CD4-positive, alpha-beta T cell (primary cell): ENCODE measurements at regions not wholly inside any gene's neighbourhood (a gene's known extent, or its start where the extent isn't known, plus 50 kb on each side); places are given as distances from the start of the nearest gene placed in this dataset.

Source experiments
- ATAC-seq: fragments of 200-7000 bp; cut with Tn5 transposase; one replicate; pipeline ENCODE4 v1.10.0; 2022; ENCODE audit warnings: mild to moderate bottlenecking; ENCODE audit not compliant: poor library complexity
- CTCF ChIA-PET: fragments of 350-600 bp; sonication (Branson Sonifier 250); formaldehyde crosslinking; loops from one replicate; lab custom pipeline; 2021; ENCODE audit warnings: antibody characterized with exemption, inconsistent platforms; lab: Charles Lee
- POLR2A ChIA-PET: fragments of 350-600 bp; sonication (Branson Sonifier 250); formaldehyde crosslinking; loops from one replicate; lab custom pipeline; 2021; ENCODE audit warnings: antibody characterized with exemption, inconsistent platforms; lab: Charles Lee
- DNase-seq, 14 experiments: peaks; one replicate each; pipeline ENCODE4 v3.0.0-alpha.2; 2013 to 2020; ENCODE audit warnings: mixed read lengths in 2 of 14
- H3K27ac ChIP-seq, 2 donors: one replicate each; pipeline versions ENCODE4 v1.5.1 to v1.7.0; 2013; ENCODE audit warnings: low read length in 2 of 2, low read depth in 1 of 2, mild to moderate bottlenecking in 1 of 2
- H3K27me3 ChIP-seq, 2 experiments: 1 replicate in 1 of 2; 2 replicates in 1 of 2; pipeline versions ENCODE4 v1.6.1 to v1.7.0; 2013; ENCODE audit warnings: low read length in 2 of 2, control low read depth in 1 of 2, mild to moderate bottlenecking in 1 of 2, moderate library complexity in 1 of 2; ENCODE audit not compliant: insufficient read depth in 2 of 2, control insufficient read depth in 1 of 2
- H3K36me3 ChIP-seq: one replicate; pipeline ENCODE4 v1.6.1; 2013; ENCODE audit warnings: low read length, control low read depth; ENCODE audit not compliant: insufficient read depth
- H3K4me1 ChIP-seq: one replicate; pipeline ENCODE4 v1.6.1; 2013; ENCODE audit warnings: low read length, control low read depth; ENCODE audit not compliant: insufficient read depth
- H3K4me3 ChIP-seq: one replicate; pipeline ENCODE4 v1.5.1; 2013; ENCODE audit warnings: mild to moderate bottlenecking, low read length, moderate library complexity
- H3K9me3 ChIP-seq, 2 experiments: 1 replicate in 1 of 2; 2 replicates in 1 of 2; pipeline versions ENCODE4 v1.6.1 to v1.7.0; 2013; ENCODE audit warnings: low read length in 2 of 2, mild to moderate bottlenecking in 2 of 2, control low read depth in 1 of 2, moderate library complexity in 1 of 2; ENCODE audit not compliant: control insufficient read depth in 1 of 2, insufficient read depth in 1 of 2
- H3K27ac Mint-ChIP-seq: one replicate; pipeline ENCODE4 v1.8.0; 2020; ENCODE audit warnings: mixed read lengths
- H3K27me3 Mint-ChIP-seq: one replicate; pipeline ENCODE4 v1.8.0; 2021; ENCODE audit warnings: mixed read lengths
- H3K36me3 Mint-ChIP-seq: one replicate; pipeline ENCODE4 v1.8.0; 2021; ENCODE audit warnings: low read depth, mixed read lengths
- H3K4me1 Mint-ChIP-seq: one replicate; pipeline ENCODE4 v1.8.0; 2021; ENCODE audit warnings: low read depth, mixed read lengths
- H3K4me3 Mint-ChIP-seq: one replicate; pipeline ENCODE4 v1.8.0; 2020; ENCODE audit warnings: mild to moderate bottlenecking, mixed read lengths
- H3K9me3 Mint-ChIP-seq: one replicate; pipeline ENCODE4 v1.8.0; 2020; ENCODE audit warnings: mixed read lengths
- intact Hi-C, 2 experiments: fragments of 100-400 bp; cut with DNase I in 1 of 2; cut with micrococcal nuclease in 1 of 2; formaldehyde crosslinking; loops; one replicate each; pipeline versions ENCODE4 v1.15.1 to v1.9.0; 2023 to 2025; cut with DNase I, micrococcal nuclease
- TF ChIP-seq, protein P1 (sequence below): fragments of 200-600 bp; IDR thresholded peaks from one replicate; pipeline ENCODE4 v1.8.0; 2022; ENCODE audit warnings: antibody characterized with exemption, mild to moderate bottlenecking

GRCh38 chr11:39971938-39972337 lies 1487.5 kb downstream of the LRRC4C start:
- Mint-ChIP-seq H3K27ac (no peak overlapping the region), H3K4me3 (no peak overlapping the region), H3K27me3 (no peaks in the 10 kb centered on the region), H3K4me1 (no peaks in the 10 kb centered on the region), H3K9me3 (peaks cover 19% of the 10 kb centered on the region), H3K36me3 (no peaks in the 10 kb centered on the region)
- CTCF ChIA-PET = no interaction called here
- ATAC-seq (no peak), DNase-seq (no peak)
- H3K27me3 ChIP-seq = no peaks in the 10 kb centered on the region
- POLR2A ChIA-PET = no interaction called here
- H3K4me1 ChIP-seq = no peaks in the 10 kb centered on the region
- intact Hi-C loops = no loop called here
- H3K27ac ChIP-seq = no peak overlapping the region
- H3K4me3 ChIP-seq = no peak overlapping the region
- H3K9me3 ChIP-seq = peaks cover 0 to 14% of the 10 kb centered on the region in 2 experiments
- TF ChIP-seq, protein P1, sequence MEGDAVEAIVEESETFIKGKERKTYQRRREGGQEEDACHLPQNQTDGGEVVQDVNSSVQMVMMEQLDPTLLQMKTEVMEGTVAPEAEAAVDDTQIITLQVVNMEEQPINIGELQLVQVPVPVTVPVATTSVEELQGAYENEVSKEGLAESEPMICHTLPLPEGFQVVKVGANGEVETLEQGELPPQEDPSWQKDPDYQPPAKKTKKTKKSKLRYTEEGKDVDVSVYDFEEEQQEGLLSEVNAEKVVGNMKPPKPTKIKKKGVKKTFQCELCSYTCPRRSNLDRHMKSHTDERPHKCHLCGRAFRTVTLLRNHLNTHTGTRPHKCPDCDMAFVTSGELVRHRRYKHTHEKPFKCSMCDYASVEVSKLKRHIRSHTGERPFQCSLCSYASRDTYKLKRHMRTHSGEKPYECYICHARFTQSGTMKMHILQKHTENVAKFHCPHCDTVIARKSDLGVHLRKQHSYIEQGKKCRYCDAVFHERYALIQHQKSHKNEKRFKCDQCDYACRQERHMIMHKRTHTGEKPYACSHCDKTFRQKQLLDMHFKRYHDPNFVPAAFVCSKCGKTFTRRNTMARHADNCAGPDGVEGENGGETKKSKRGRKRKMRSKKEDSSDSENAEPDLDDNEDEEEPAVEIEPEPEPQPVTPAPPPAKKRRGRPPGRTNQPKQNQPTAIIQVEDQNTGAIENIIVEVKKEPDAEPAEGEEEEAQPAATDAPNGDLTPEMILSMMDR = no peak
- no peaks in the 10 kb centered on the region for H3K36me3 ChIP-seq

GRCh38 chr11:39968071-39968470 lies 1491.4 kb downstream of the LRRC4C start:
- no peak for DNase-seq
- Histone ChIP-seq H3K27ac (no peak overlapping the region), H3K9me3 (peaks cover 0 to 9% of the 10 kb centered on the region in 2 experiments), H3K4me3 (no peak overlapping the region), H3K36me3 (no peaks in the 10 kb centered on the region), H3K4me1 (no peaks in the 10 kb centered on the region), H3K27me3 (no peaks in the 10 kb centered on the region)
- CTCF ChIA-PET = no interaction called here
- H3K4me1 Mint-ChIP-seq = no peaks in the 10 kb centered on the region
- no peaks in the 10 kb centered on the region for H3K27me3 Mint-ChIP-seq
- H3K36me3 Mint-ChIP-seq = no peaks in the 10 kb centered on the region
- peaks cover 24% of the 10 kb centered on the region for H3K9me3 Mint-ChIP-seq
- no peak for ATAC-seq
- intact Hi-C loops = no loop called here
- TF ChIP-seq, protein P1 = no peak
- POLR2A ChIA-PET = no interaction called here
- no peak overlapping the region for H3K27ac Mint-ChIP-seq
- no peak overlapping the region for H3K4me3 Mint-ChIP-seq

DNA sequence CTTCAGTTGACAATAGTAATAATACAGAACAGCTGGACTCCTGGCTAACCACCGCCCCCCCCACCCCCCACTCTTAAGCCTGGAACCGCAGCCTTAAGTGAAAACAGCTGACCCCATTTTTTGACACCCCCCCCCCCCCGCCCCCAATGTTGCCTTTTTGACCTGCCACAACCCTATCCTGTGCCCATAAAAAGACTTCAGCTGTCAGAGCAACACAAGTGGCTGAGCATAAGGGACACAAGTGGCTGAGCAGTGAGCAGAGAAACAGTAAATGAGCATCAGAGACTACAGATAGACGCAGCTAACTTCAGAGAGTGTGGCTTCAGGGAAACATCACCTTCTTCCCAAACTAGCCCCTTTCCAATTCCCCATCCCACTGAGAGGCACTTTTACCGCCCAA lies 1493.8 kb downstream of the LRRC4C start:
- ChIA-PET CTCF (no interaction called here), POLR2A (no interaction called here)
- TF ChIP-seq, protein P1 = no peak
- Histone ChIP-seq H3K4me3 (no peak overlapping the region), H3K27ac (no peak overlapping the region), H3K9me3 (peaks cover 0 to 9% of the 10 kb centered on the region in 2 experiments), H3K36me3 (no peaks in the 10 kb centered on the region), H3K27me3 (no peaks in the 10 kb centered on the region), H3K4me1 (no peaks in the 10 kb centered on the region)
- Mint-ChIP-seq H3K9me3 (peaks cover 21% of the 10 kb centered on the region), H3K27ac (no peak overlapping the region), H3K4me3 (no peak overlapping the region), H3K27me3 (no peaks in the 10 kb centered on the region), H3K36me3 (no peaks in the 10 kb centered on the region), H3K4me1 (no peaks in the 10 kb centered on the region)
- no peak for ATAC-seq
- intact Hi-C loops = no loop called here
- DNase-seq = no peak
